ENCODE measurements at regions not wholly inside any gene's neighbourhood (a gene's known extent, or its start where the extent isn't known, plus 50 kb on each side); places are given as distances from the start of the nearest gene placed in this dataset.

DNA sequence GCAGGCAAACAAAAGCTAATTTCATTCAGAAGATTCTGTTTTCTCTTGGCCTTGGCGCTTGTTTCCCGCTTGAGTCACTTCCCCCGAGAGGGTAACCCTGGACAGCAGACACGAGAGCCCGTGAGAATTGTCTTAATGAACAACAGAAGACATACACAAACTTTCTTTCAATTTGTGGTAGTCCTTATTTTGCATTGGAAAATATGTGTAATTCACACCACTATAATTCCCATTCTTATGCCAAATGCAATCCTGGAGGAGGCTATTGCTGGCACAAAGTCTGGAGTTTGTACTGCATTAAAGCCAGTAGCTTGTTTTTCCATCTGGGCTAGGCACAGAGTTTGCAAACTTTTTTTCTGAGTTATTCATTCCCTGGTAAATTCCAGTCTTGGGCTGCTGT lies 109.8 kb upstream of the IVNS1ABP start:
- peak; percentile 88 for FAIRE-seq
- H2AFZ ChIP-seq (ENCODE audit: low read depth, low read length): no peak overlapping the region
- H3K36me3 ChIP-seq (ENCODE audit: control insufficient read depth in 2 of 2, extremely low read depth in 1 of 2, insufficient read depth in 2 of 2, low read length in 2 of 2): no peaks in the 10 kb centered on the region
- H3K9ac ChIP-seq (replicated peaks; ENCODE audit: extremely low read depth, insufficient read depth, low read length): peak overlapping the region; percentile 38
- TSS peak; percentile 52 for BruUV-seq (replicated peaks)
- TF ChIP-seq POLR2AphosphoS5 (IDR thresholded peaks at IDR 0.05; ENCODE audit: insufficient read depth, low read depth, low read length) (peak; percentile 53), JUN (IDR thresholded peaks at IDR 0.05; ENCODE audit: borderline replicate concordance, insufficient read depth, insufficient read length, low read depth) (peak; percentile 77), FOS (IDR thresholded peaks at IDR 0.05; ENCODE audit: borderline replicate concordance, insufficient read depth, low read length) (peak; percentile 74), POLR2A (IDR thresholded peaks at IDR 0.05; ENCODE audit: low read depth, low read length) (no peak), GATA2 (IDR thresholded peaks at IDR 0.05; ENCODE audit: insufficient read depth, insufficient read length, low read depth, low read length) (no peak), EZH2 (IDR thresholded peaks at IDR 0.05; ENCODE audit: borderline replicate concordance, low read depth, low read length, severe bottlenecking) (no peak), MYC (IDR thresholded peaks at IDR 0.05; ENCODE audit: low read depth, low read length) (no peak)
- TF ChIP-seq, protein P1, sequence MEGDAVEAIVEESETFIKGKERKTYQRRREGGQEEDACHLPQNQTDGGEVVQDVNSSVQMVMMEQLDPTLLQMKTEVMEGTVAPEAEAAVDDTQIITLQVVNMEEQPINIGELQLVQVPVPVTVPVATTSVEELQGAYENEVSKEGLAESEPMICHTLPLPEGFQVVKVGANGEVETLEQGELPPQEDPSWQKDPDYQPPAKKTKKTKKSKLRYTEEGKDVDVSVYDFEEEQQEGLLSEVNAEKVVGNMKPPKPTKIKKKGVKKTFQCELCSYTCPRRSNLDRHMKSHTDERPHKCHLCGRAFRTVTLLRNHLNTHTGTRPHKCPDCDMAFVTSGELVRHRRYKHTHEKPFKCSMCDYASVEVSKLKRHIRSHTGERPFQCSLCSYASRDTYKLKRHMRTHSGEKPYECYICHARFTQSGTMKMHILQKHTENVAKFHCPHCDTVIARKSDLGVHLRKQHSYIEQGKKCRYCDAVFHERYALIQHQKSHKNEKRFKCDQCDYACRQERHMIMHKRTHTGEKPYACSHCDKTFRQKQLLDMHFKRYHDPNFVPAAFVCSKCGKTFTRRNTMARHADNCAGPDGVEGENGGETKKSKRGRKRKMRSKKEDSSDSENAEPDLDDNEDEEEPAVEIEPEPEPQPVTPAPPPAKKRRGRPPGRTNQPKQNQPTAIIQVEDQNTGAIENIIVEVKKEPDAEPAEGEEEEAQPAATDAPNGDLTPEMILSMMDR (IDR thresholded peaks at IDR 0.05; ENCODE audit: extremely low read depth in 1 of 2, insufficient read depth in 1 of 2, low read depth in 1 of 2, low read length in 2 of 2): no peak
- TF ChIP-seq, protein P2, sequence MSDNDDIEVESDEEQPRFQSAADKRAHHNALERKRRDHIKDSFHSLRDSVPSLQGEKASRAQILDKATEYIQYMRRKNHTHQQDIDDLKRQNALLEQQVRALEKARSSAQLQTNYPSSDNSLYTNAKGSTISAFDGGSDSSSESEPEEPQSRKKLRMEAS (IDR thresholded peaks at IDR 0.05; ENCODE audit: insufficient read depth, insufficient read length): no peak
- H3K9me3 ChIP-seq (replicated peaks; ENCODE audit: control insufficient read depth, insufficient read depth, low read length): no peaks in the 10 kb centered on the region
- H3K9me1 ChIP-seq (replicated peaks; ENCODE audit: control insufficient read depth, extremely low read depth, insufficient read depth, low read length): no peaks in the 10 kb centered on the region
- peak overlapping the region; percentile 87 for H3K27ac ChIP-seq (ENCODE audit: insufficient read depth, low read depth, low read length)
- no peak overlapping the region for H3K4me3 ChIP-seq (replicated peaks in 1 of 3; ENCODE audit: insufficient read depth in 1 of 3, low read depth in 1 of 3, low read length in 3 of 3)
- H3K27me3 ChIP-seq (ENCODE audit: control insufficient read depth in 2 of 2, insufficient read depth in 2 of 2, low read length in 2 of 2): no peaks in the 10 kb centered on the region
- H4K20me1 ChIP-seq (replicated peaks; ENCODE audit: control insufficient read depth, extremely low read depth, insufficient read depth, low read length): no peaks in the 10 kb centered on the region
- no peaks in the 10 kb centered on the region for H3K79me2 ChIP-seq (ENCODE audit: control insufficient read depth, insufficient read depth, low read length)
- ChIA-PET CTCF (interaction anchor here (0.6 to 2.8 kb wide), 14 partner anchors 9 to 254 kb away, joined by 3 to 18 read pairs (median 4); partner anchors contain the start of gene IVNS1ABP), POLR2A (interaction anchor here (1.3 kb wide), 1 partner anchor 109 kb away, joined by 5 read pairs; the partner anchor contains the start of gene IVNS1ABP)
- dilution Hi-C loops (cut with MboI; ENCODE audit: extremely low pct_ligation_motif_present, low sequenced_read_pairs) (no loop called here), intact Hi-C loops (cut with micrococcal nuclease) (loop anchor here (1.0 to 5.0 kb wide), 6 partner anchors 53 to 243 kb away; partner anchors contain the start of gene IVNS1ABP)
- peak; percentile 92 for DNase-seq (ENCODE audit: low read depth, low spot score)
- peak overlapping the region; percentile 78 for H3K4me2 ChIP-seq (ENCODE audit: insufficient read depth, low read length)
- H3K4me1 ChIP-seq (ENCODE audit: control insufficient read depth, extremely low read depth, insufficient read depth, low read length): peaks cover 18% of the 10 kb centered on the region

Data from endothelial cell of umbilical vein (primary cell).